ENCODE measurements at regions not wholly inside any gene's neighbourhood (a gene's known extent, or its start where the extent isn't known, plus 50 kb on each side); places are given as distances from the start of the nearest gene placed in this dataset.
"Not testable (repeated sequence)": the region's sequence is repeated elsewhere in the genome, so short reads cannot be mapped to it uniquely, and the experiment has no call there.

DNA sequence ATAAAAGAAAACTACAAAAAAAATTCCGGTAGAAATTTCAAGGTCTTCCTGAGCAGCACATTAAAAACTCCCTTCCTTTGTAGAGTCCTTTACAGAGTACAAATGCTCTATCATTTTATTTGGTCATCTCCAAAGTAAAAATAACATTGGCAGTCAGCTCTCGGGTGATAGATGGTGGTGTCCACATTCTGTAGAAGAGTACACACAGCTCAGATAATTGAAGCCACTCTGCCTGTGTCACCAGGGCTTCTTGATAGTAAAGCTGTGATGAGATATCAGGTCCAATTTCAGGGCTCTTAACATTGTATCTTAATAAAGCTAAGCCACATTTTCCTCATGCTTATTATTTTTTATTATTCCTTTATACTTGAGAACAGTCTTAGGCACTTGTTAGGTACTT lies 371.6 kb downstream of the TAFA4 start:
- H3K27me3 ChIP-seq, result no peaks in the 10 kb centered on the region
- H3K27ac ChIP-seq, result no peak overlapping the region
- DNase-seq (ENCODE audit: low read depth in 1 of 2, low spot score in 1 of 2), result no peak
- H3K36me3 ChIP-seq, result no peaks in the 10 kb centered on the region
- no peak overlapping the region for H3K4me3 ChIP-seq
- H3K9me3 ChIP-seq (ENCODE audit: low read depth), result no peaks in the 10 kb centered on the region
- no peak for TF ChIP-seq CTCF (IDR thresholded peaks at IDR 0.05; ENCODE audit: low read depth, low read length)
- peaks cover 15% of the 10 kb centered on the region for H3K4me1 ChIP-seq (ENCODE audit: low read depth)

DNA sequence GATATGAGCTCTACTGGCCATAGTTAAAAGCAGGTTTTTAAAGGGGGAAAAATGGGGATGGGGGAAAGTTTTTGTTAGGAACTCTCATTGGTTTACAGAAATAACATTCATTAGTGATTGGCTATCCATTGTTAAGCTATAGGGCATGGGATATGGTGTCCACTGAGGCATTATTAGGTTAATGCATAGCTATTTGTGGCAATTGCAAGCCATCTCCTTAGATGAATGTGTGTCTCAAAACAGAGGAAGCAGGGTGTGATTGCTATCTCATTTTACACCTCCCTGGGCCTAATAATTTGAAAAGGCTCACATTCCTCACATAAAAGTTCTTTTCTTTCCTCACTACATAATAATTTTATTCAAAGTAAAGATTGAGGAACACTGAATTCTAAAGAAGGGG lies 396.6 kb downstream of the TAFA4 start:
- Histone ChIP-seq H3K4me3 (no peak overlapping the region), H3K27me3 (no peaks in the 10 kb centered on the region), H3K36me3 (no peaks in the 10 kb centered on the region), H3K27ac (no peak overlapping the region), H3K4me1 (ENCODE audit: low read depth) (no peaks in the 10 kb centered on the region), H3K9me3 (ENCODE audit: low read depth) (no peaks in the 10 kb centered on the region)
- TF ChIP-seq CTCF (IDR thresholded peaks at IDR 0.05; ENCODE audit: low read depth, low read length), result no peak
- DNase-seq (ENCODE audit: low read depth in 1 of 2, low spot score in 1 of 2), result no peak

GRCh38 chr3:68523330-68523729 lies 409.0 kb downstream of the TAFA4 start:
- H3K36me3 ChIP-seq, result no peaks in the 10 kb centered on the region
- H3K4me3 ChIP-seq, result no peak overlapping the region
- H3K27me3 ChIP-seq, result no peaks in the 10 kb centered on the region
- no peak overlapping the region for H3K27ac ChIP-seq
- no peaks in the 10 kb centered on the region for H3K4me1 ChIP-seq (ENCODE audit: low read depth)
- no peak for DNase-seq (ENCODE audit: low read depth in 1 of 2, low spot score in 1 of 2)
- no peaks in the 10 kb centered on the region for H3K9me3 ChIP-seq (ENCODE audit: low read depth)
- no peak for TF ChIP-seq CTCF (IDR thresholded peaks at IDR 0.05; ENCODE audit: low read depth, low read length)

GRCh38 chr3:68515237-68515636 lies 417.1 kb downstream of the TAFA4 start:
- Histone ChIP-seq H3K4me1 (ENCODE audit: low read depth) (peaks cover 10% of the 10 kb centered on the region), H3K9me3 (ENCODE audit: low read depth) (no peaks in the 10 kb centered on the region), H3K4me3 (no peak overlapping the region), H3K36me3 (no peaks in the 10 kb centered on the region), H3K27ac (no peak overlapping the region), H3K27me3 (no peaks in the 10 kb centered on the region)
- no peak for DNase-seq (ENCODE audit: low read depth in 1 of 2, low spot score in 1 of 2)
- TF ChIP-seq CTCF (IDR thresholded peaks at IDR 0.05; ENCODE audit: low read depth, low read length), result no peak

DNA sequence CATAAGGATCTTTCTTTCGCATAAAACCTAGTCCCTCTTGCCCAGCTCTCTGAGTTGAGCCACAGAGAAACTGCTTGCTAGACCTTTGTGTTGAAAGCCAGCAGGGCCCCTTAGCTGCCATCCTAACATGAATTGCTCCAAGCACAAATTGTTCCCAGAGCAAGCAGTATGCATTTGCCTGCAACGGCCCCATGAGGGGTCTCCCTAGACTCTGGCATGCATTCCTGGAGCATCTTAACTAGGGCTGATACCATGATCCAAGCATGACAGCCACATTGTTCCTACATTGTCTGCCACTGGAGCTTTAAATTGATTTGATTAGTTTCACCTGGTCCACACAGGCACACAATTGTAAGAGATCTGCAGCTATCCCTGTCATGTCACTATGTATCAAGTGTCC lies 428.1 kb downstream of the TAFA4 start:
- H3K4me3 ChIP-seq, result no peak overlapping the region
- H3K36me3 ChIP-seq, result no peaks in the 10 kb centered on the region
- TF ChIP-seq CTCF (IDR thresholded peaks at IDR 0.05; ENCODE audit: low read depth, low read length), result no peak
- H3K4me1 ChIP-seq (ENCODE audit: low read depth), result no peaks in the 10 kb centered on the region
- DNase-seq (ENCODE audit: low read depth in 1 of 2, low spot score in 1 of 2), result peak in 1 of 2 donors; percentile 39
- no peaks in the 10 kb centered on the region for H3K9me3 ChIP-seq (ENCODE audit: low read depth)
- no peak overlapping the region for H3K27ac ChIP-seq
- no peaks in the 10 kb centered on the region for H3K27me3 ChIP-seq

DNA sequence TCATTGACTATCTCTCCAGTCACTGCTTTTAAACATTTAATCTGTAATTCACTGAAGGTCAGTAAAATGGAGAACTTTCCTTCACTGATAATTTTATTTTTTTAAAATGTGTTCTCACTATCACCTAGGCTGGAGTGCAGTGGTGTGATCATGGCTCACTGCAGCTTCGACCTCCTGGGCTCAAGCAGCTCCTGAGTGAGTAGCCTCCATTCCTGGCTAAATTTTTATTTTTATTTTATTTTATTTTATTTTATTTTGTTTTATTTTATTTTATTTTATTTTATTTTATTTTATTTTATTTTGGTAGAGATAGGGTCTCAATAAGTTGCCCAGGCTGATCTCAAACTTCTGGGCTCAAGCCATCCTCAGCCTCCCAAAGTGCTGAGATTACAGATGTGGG lies 446.5 kb downstream of the TAFA4 start:
- not testable (repeated sequence) for H3K4me1 ChIP-seq (ENCODE audit: low read depth); H3K27ac ChIP-seq; H3K36me3 ChIP-seq; DNase-seq (ENCODE audit: low read depth in 1 of 2, low spot score in 1 of 2); H3K27me3 ChIP-seq; H3K4me3 ChIP-seq; H3K9me3 ChIP-seq (ENCODE audit: low read depth)
